NCI-H187 (cell line): ENCODE measurements at regions not wholly inside any gene's neighbourhood (a gene's known extent, or its start where the extent isn't known, plus 50 kb on each side); places are given as distances from the start of the nearest gene placed in this dataset.
A peak's percentile ranks its signal among the peaks of the same experiment; 100 is the strongest.

Source experiments
- DNase-seq, 2 experiments: peaks; one replicate each; lab custom pipeline; 2025; lab: John Stamatoyannopoulos, UW

DNA sequence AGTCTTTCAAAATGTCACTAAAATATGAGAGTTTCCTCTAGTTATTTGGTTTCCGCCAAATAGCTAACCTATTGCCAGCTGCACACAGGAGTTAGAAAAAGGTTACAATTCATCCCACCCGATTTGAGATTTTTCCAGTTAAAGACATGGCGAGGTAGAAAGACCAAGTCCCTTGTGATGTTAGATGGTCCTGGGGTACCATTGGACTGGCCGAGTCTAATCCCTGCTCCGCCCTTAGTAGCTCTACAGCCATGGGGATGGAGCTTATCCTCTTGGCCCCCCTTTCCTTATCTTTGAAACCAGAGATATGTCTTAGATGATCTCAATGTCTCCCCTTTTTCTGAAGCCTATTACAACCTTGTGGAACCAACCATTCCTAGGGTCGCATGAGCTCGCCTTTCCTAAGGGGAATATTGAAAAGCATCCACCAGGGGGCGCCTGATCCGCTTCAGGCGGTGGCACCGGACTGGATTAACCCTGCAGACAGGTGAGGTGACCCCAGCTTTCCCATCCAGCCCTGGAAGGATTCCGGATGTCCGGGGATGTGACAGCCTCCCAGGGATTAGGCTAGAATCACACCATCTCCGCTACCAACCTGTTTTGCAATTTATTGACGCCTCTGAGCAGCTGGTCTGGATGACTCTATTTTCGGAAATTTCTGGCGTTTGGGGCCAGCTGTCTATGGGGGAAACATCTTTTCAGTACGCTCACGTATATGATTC lies 68.3 kb upstream of the SIM2 start:
- peak; percentile 36 to 61 for DNase-seq

- DNase-seq, result no peak
Observed at GRCh38 chr21:36636016-36636415, 62.9 kb upstream of the SIM2 start.

DNA sequence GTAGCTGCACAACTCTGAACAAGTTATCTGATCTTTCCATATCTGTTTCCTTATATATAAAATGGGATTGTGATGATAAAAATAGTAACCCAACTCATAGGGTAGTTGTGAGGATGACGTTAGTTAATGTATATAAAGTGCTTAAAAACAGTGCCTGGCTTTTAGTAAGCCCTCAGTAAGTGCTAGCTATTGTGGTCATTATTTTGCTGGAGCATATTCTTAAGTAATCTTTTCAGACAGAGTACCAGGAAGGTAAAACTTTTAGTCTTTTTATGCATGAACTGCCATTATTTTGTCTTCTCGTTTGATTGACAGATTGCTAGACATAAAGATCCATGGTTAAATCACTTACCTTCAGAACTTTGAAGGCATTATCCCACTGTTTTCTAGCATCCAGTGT lies 62.5 kb upstream of the SIM2 start:
- DNase-seq, result no peak

DNA sequence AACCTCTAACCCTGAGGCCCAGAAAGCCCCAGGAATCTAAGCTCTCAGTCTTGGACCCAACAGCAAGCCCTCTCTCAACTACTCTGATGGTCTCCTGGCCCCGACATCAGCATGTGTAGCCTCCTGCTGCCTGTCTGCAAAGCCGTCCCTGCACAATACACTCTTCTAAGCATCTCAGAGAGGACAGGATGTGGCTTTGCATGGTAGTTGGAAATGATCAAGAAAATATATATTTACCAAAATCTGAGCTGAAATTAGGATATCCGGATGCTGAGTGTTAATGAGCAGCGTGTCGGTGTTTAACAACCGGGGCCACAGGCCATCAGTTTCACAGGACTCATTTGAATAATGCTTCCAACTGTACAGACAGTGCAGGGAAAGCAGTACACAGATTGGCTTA lies 59.1 kb upstream of the SIM2 start:
- no peak for DNase-seq

DNA sequence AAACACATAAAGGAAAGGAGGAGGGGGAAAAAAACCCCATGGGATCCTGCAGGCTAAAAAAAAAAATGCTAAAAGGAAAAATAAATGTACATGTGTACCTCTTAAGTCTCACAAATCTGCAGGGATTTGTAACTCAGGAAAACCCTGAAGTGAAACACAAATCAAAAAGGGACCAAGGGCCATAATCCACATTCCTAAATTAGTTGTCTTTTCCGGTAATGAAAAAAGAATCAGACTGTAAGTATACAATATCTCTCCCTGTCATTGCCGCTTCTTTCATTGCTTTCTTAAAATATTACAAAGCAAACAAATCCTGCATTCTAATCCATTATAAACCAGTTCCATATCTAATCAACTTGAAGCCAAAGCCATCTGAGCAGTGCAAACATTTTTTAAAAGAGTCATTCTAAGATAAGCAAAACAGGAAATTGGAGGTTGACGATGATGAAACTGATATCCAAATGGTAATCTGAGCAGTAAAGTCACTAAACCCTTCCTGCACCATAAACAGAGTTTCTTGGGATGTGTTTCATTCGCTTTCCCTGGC lies 58.7 kb upstream of the SIM2 start:
- DNase-seq, result no peak

- DNase-seq, result no peak
Observed at GRCh38 chr21:36640721-36641244, 58.1 kb upstream of the SIM2 start.

GRCh38 chr21:36641346-36641745 lies 57.6 kb upstream of the SIM2 start:
- DNase-seq, result no peak

DNA sequence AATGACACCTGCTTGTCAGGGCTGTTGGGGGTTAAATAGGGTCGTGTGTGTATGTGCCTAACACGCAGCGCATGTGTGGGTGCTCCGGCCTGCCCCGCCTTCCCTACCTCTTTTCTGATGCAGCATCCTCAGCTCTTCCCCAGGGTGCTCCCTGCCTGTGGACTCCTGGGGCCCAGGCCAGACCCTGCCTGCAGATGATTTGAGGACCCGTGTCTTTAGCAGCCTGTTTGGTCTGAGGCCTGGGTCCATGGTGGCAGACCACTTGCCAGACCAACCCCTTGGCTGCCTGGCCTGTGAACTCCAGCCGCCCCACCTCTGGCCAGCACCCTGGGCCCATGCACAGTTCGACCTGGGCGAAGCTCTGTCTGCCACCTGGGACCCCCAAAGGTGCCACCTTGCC lies 57.0 kb upstream of the SIM2 start:
- no peak for DNase-seq

DNA sequence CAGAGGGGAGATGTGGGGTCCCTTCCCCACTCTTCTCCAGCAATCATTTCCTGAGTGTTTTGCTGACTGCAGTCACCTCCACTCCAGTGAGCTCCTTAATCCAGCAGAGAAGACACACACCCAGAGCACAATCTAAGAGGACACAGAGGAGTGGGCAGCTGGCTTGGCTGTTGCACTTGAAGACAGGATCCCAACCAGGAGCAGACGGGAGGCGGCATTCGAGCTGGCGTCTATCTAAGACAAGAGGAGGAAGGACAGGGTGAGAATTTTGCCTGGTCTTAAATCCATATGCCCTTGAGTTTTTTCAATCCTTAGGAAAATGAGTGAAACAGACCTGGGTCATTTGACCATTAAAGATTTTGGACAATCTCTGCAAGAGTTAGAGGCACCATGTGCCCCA lies 56.1 kb upstream of the SIM2 start:
- DNase-seq, result no peak

- no peak for DNase-seq
Observed at GRCh38 chr21:36643374-36644250, 55.3 kb upstream of the SIM2 start.

DNA sequence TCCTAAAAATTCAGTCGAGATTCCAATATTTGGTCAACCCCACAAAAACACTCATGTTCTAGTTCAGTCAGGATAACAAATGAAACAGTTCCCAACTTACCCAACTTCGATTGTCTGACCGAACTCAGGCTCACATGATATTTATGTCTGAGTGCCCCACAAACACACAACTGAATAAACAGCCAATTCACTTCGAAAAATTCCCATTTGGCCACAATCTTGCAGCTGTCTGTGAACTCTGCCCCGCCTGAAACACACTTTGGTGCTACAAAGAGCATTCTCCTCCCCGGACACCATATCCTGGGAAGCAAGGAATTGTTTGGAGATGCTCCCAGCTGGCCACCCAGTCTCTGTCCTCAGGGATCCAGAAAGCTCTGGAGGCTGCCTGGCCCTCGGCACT lies 52.9 kb upstream of the SIM2 start:
- DNase-seq, result no peak

DNA sequence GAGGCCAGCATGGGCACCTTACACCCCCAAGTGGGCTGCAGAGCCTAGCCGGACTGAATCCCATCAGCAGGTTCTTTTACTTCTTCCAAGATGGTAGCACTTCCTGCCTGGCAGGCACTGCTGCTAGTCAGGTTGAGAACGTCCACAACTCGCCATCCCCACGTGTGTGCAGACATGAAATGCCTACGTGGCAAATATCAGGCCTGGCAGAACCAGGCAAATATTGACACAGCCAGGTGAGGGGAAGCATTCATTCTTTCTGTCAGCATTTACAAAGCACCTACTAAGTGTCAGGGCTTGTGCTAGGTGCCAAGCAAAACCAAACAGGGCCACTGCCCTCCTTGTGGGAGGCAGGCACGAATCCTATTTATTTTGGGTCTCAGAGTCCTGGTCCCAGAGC lies 52.3 kb upstream of the SIM2 start:
- DNase-seq, result no peak

DNA sequence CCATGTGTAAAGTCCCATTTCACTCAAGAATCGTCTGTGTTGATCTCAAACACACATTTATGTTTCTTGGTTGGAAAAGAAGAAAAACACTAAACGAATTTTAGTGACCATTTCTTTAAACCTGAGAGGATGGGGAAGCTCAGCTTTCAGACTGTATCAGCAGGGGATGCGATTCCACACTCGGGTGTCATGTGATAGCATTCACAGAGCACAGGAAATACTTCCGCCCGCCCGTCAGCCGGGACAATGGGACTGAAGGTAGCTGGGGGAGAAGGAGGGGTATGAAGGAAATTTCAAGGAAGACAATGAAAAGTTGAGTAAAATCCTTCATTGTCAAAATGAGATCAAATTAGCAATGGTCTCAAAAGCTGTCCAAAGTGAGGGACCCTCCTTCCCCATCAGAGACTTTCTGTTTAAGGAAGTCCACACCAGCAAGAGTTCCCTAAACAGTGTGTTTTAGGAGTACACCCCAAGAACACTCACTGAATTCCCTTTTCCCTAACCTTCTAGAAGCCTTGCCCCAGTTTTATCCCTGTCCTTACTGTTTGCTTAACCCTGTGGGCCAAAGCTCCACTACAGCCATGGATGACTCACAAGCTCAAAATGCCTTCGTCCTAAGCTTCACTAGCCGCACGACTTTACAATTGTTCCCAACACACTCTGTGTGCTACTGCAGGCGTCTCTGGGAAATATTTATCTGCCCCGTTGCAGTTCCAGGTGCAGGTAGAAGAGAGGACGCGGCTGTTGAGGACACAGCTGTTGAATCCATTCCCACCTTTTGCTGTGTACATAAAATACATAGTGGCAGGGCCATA lies 51.4 kb upstream of the SIM2 start:
- DNase-seq, result no peak
